B cell (primary cell): ENCODE measurements at regions not wholly inside any gene's neighbourhood (a gene's known extent, or its start where the extent isn't known, plus 50 kb on each side); places are given as distances from the start of the nearest gene placed in this dataset.

ENCODE experiments used
- EZH2 ChIP-seq: IDR thresholded peaks from 2 replicates; pipeline ENCODE4 v1.6.1; 2012; ENCODE audit warnings: borderline replicate concordance, low read depth, mild to moderate bottlenecking, moderate library complexity, low read length; ENCODE audit not compliant: insufficient read depth, poor library complexity, severe bottlenecking
- TF ChIP-seq, protein P1 (sequence below): fragments of 200-600 bp; IDR thresholded peaks from one replicate; pipeline ENCODE4 v1.8.0; 2022; ENCODE audit warnings: antibody characterized with exemption, mild to moderate bottlenecking

DNA sequence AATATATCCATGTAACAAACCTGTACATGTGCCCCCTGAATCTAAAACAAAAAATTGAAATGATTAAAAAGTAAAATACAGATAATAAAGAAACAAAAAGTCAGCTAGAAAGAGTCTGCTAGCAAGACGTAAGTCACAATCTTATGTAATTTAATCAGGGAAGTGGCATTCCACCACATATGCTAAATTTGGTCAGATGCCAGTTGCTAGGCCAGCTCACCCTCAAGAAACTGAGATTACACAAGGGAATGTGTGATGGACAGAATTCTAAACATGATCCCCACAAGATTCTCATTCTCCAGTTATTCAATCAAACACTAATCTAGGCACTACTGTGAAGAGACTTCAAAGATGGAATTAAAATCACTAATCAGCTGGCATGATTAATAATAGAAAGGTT, 689.3 kb downstream of the CENPC start:
- TF ChIP-seq, protein P1, sequence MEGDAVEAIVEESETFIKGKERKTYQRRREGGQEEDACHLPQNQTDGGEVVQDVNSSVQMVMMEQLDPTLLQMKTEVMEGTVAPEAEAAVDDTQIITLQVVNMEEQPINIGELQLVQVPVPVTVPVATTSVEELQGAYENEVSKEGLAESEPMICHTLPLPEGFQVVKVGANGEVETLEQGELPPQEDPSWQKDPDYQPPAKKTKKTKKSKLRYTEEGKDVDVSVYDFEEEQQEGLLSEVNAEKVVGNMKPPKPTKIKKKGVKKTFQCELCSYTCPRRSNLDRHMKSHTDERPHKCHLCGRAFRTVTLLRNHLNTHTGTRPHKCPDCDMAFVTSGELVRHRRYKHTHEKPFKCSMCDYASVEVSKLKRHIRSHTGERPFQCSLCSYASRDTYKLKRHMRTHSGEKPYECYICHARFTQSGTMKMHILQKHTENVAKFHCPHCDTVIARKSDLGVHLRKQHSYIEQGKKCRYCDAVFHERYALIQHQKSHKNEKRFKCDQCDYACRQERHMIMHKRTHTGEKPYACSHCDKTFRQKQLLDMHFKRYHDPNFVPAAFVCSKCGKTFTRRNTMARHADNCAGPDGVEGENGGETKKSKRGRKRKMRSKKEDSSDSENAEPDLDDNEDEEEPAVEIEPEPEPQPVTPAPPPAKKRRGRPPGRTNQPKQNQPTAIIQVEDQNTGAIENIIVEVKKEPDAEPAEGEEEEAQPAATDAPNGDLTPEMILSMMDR, result no peak
- TF ChIP-seq EZH2, result no peak
